Heart left ventricle (tissue), 13 donors: ENCODE measurements at regions not wholly inside any gene's neighbourhood (a gene's known extent, or its start where the extent isn't known, plus 50 kb on each side); places are given as distances from the start of the nearest gene placed in this dataset.

ENCODE experiments used
- CTCF ChIP-seq, 12 donors: fragments of 200-600 bp; sonication (generic) in 4 of 12; IDR thresholded peaks; one replicate each; pipeline versions ENCODE4 v1.5.0 to v1.8.0; 2018 to 2022; ENCODE audit warnings: antibody characterized with exemption in 12 of 12, mild to moderate bottlenecking in 5 of 12
- POLR2A ChIP-seq, 2 donors: fragments of 450-650 bp; IDR thresholded peaks; one replicate each; pipeline ENCODE4 v1.6.1; 2017; ENCODE audit warnings: antibody characterized with exemption in 2 of 2, mild to moderate bottlenecking in 2 of 2, moderate library complexity in 2 of 2
- donor health status: ischemic (EF 13 %, LVEDD 7.1; RV severe dilation, severe dysfunction).
- donor health status: DM: no; HTN: yes; CAD: no.
- donor health status: DM: no; HTN: no; CAD: no.
- donor health status: ischemic (EF 25% LVEDD 6.9; RV normal size, moderate dysfunction).
- donor health status: ischemic (EF 25% LVEDD 5.7; RV mildly dilated, moderate dysfunction).
- donor health status: ischemic (EF 35%, LVEDD 5.7; RV mildly dilated, moderate dysfunction).
- donor health status: nonischemic (EF 11% LVEDD 7.7; RV severe dilation, severe dysfunction).
- donor health status: DM: yes; HTN: yes; CAD: no.
- donor health status: PGD.
- donor health status: ischemic (EF 29% LVEDD 5.4; RV normal size, mild dysfunction).
- donor health status: nonischemic (EF 23%, LVEDD 6.1; RV moderate dilation, normal function).

DNA sequence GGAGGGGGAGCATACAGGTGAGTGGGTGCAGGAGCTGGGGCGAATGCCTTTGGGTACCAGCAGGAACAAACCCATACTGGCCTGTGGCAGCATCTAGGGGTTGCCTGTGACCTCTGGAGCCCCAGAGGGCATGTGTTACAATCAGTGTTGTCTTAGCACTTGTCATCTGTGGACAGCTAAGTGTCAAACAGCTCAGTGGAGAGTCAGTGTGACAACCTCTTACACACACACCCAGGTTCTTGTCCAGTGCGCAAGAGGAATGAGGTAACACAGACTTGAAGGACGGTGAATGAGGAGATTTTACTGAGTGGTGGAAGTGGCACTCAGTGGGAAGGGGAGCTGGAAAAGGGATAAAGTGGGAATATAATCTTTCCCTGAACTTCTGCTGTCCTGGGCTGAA is 54.1 kb upstream of the DDIT4L start:
- TF ChIP-seq CTCF (IDR thresholded peaks at IDR 0.05) = no peak
- no peak for TF ChIP-seq POLR2A (IDR thresholded peaks at IDR 0.05)
